GM12878 (cell line): ENCODE measurements at regions not wholly inside any gene's neighbourhood (a gene's known extent, or its start where the extent isn't known, plus 50 kb on each side); places are given as distances from the start of the nearest gene placed in this dataset.

ENCODE experiments used
- BRCA1 ChIP-seq: IDR thresholded peaks from 2 replicates; pipeline ENCODE4 v1.6.1; 2011; ENCODE audit warnings: low read depth, low read length, improper control_type of control experiment
- CEBPB ChIP-seq, 2 experiments: fragments of 150-350 bp in 1 of 2; IDR thresholded peaks; 2 replicates each; pipeline ENCODE4 v1.6.1; 2012 to 2014; ENCODE audit warnings: low read depth in 2 of 2, low read length in 2 of 2, borderline replicate concordance in 1 of 2, inconsistent platforms in 1 of 2
- CTCF ChIP-seq, 3 experiments: IDR thresholded peaks in 2 of 3; conservative IDR thresholded peaks in 1 of 3; 2 replicates each; pipeline ENCODE4 v1.5.1; 2011; ENCODE audit warnings: low read depth in 3 of 3, low read length in 3 of 3, mild to moderate bottlenecking in 3 of 3, control low read depth in 2 of 3, moderate library complexity in 2 of 3, inconsistent platforms in 1 of 3, mixed read lengths in 1 of 3; ENCODE audit not compliant: control insufficient read depth in 2 of 3, insufficient read depth in 1 of 3; ENCODE audit errors: extremely low read depth in 1 of 3
- JUND ChIP-seq: IDR thresholded peaks from 2 replicates; pipeline ENCODE4 v1.6.1; 2012; ENCODE audit warnings: low read depth, mild to moderate bottlenecking, low read length, improper control_type of control experiment, moderate library complexity
- NFIC ChIP-seq: IDR thresholded peaks from 2 replicates; pipeline ENCODE4 v1.6.1; 2012; ENCODE audit warnings: low read depth, mild to moderate bottlenecking, inconsistent platforms, low read length, moderate library complexity
- PBX3 ChIP-seq: IDR thresholded peaks from 2 replicates; pipeline ENCODE4 v1.6.1; 2011; ENCODE audit warnings: mild to moderate bottlenecking, low read depth, low read length, moderate library complexity; ENCODE audit not compliant: insufficient replicate concordance
- POLR2A ChIP-seq: IDR thresholded peaks from 2 replicates; pipeline ENCODE4 v1.6.1; 2011; ENCODE audit warnings: low read depth, mild to moderate bottlenecking, low read length
- POLR2AphosphoS2 ChIP-seq: IDR thresholded peaks from 2 replicates; pipeline ENCODE4 v1.6.1; 2011; ENCODE audit warnings: low read depth, mild to moderate bottlenecking, low read length, improper control_type of control experiment, moderate library complexity
- RBBP5 ChIP-seq: fragments of 200-600 bp; sonication (generic); conservative IDR thresholded peaks from 2 replicates; pipeline ENCODE4 v1.6.1; 2016
- SREBF1 ChIP-seq: IDR thresholded peaks from 2 replicates; pipeline ENCODE4 v1.6.1; 2012; ENCODE audit warnings: mild to moderate bottlenecking, low read length
- STAT1 ChIP-seq: fragments of 450-650 bp; conservative IDR thresholded peaks from 2 replicates; pipeline ENCODE4 v1.6.1; 2014; ENCODE audit warnings: antibody characterized with exemption, mild to moderate bottlenecking
- TARDBP ChIP-seq: IDR thresholded peaks from 2 replicates; pipeline ENCODE4 v1.6.1; 2016; ENCODE audit warnings: borderline replicate concordance
- ZNF592 ChIP-seq: fragments of 450-650 bp; IDR thresholded peaks from 2 replicates; pipeline ENCODE4 v1.6.1; 2017; ENCODE audit warnings: mild to moderate bottlenecking, moderate library complexity

GRCh38 chr6:147869201-147869600 is 360.7 kb downstream of the SAMD5 start:
- TF ChIP-seq CTCF (IDR thresholded peaks at IDR 0.05 in 2 of 3, conservative IDR thresholded peaks at IDR 0.05 in 1 of 3; ENCODE audit: control insufficient read depth in 2 of 3, extremely low read depth in 1 of 3, insufficient read depth in 1 of 3, low read depth in 3 of 3, low read length in 3 of 3) (no peak), BRCA1 (no peak), RBBP5 (no peak), PBX3 (no peak), TARDBP (no peak), NFIC (no peak), ZNF592 (no peak), JUND (no peak), SREBF1 (no peak), CEBPB (IDR thresholded peaks at IDR 0.05; ENCODE audit: borderline replicate concordance in 1 of 2, low read depth in 2 of 2, low read length in 2 of 2) (no peak), STAT1 (no peak), POLR2AphosphoS2 (no peak), POLR2A (no peak)
